Lower lobe of right lung (tissue), 2 donors: ENCODE measurements at regions not wholly inside any gene's neighbourhood (a gene's known extent, or its start where the extent isn't known, plus 50 kb on each side); places are given as distances from the start of the nearest gene placed in this dataset.

ENCODE experiments used
- ATAC-seq, 2 donors: fragments of 200-7000 bp; cut with Tn5 transposase; one replicate each; pipeline ENCODE4 v1.9.1; 2020 to 2022; ENCODE audit warnings: mild to moderate bottlenecking in 2 of 2, moderate library complexity in 2 of 2
- DNase-seq: peaks from one replicate; pipeline ENCODE4 v3.0.0-alpha.2; 2020
- H3K27ac ChIP-seq: fragments of 200-600 bp; one replicate; pipeline ENCODE4 v1.8.0; 2022
- H3K27me3 ChIP-seq: fragments of 200-600 bp; one replicate; pipeline ENCODE4 v1.8.0; 2022; ENCODE audit warnings: low read depth
- H3K36me3 ChIP-seq: fragments of 200-600 bp; one replicate; pipeline ENCODE4 v1.8.0; 2022; ENCODE audit warnings: mild to moderate bottlenecking
- H3K4me1 ChIP-seq: fragments of 200-600 bp; one replicate; pipeline ENCODE4 v1.8.0; 2022
- H3K4me3 ChIP-seq: fragments of 200-600 bp; one replicate; pipeline ENCODE4 v1.8.0; 2022; ENCODE audit warnings: mild to moderate bottlenecking
- H3K9me3 ChIP-seq: fragments of 200-600 bp; one replicate; pipeline ENCODE4 v1.8.0; 2022
- CTCF ChIP-seq: fragments of 200-600 bp; IDR thresholded peaks from one replicate; pipeline ENCODE4 v1.8.0; 2022; ENCODE audit warnings: antibody characterized with exemption, mild to moderate bottlenecking
- intact Hi-C: fragments of 100-400 bp; cut with DNase I; formaldehyde crosslinking; loops from one replicate; pipeline ENCODE4 v1.11.0; 2022
- donor health status: DM: no; HTN: yes; CAD: no; lungs with severe emphysema.

DNA sequence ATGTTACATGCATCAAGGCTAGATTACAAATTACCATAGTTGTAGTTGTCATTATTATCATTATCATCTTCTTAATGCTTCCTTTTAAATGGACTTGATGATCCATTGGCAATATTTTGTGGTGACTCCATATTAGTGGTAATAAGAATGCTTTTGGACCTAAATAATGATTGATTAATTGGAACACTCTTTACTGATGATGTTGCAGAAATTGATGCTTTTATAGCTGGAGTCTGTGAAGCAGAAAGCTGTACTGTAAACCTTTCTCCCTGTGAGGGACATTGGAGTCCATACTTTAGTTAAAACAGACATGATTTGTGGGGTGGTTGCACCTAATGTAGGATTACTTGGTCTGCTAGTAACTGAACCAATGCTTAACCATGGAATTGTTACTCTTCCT, 190.4 kb downstream of the ATXN7L3B start:
- no peaks in the 10 kb centered on the region for H3K27me3 ChIP-seq
- intact Hi-C loops = no loop called here

GRCh38 chr12:74732164-74732784, 194.6 kb downstream of the ATXN7L3B start:
- no peak overlapping the region for H3K27ac ChIP-seq
- ATAC-seq (no peak), DNase-seq (no peak)
- no peaks in the 10 kb centered on the region for H3K4me1 ChIP-seq
- no peak overlapping the region for H3K4me3 ChIP-seq
- no peaks in the 10 kb centered on the region for H3K36me3 ChIP-seq
- intact Hi-C loops = no loop called here
- no peaks in the 10 kb centered on the region for H3K9me3 ChIP-seq
- TF ChIP-seq CTCF = no peak
- H3K27me3 ChIP-seq = no peaks in the 10 kb centered on the region

More for the DNA sequence above, 190.4 kb downstream of the ATXN7L3B start:
- no peaks in the 10 kb centered on the region for H3K4me1 ChIP-seq
- no peak overlapping the region for H3K27ac ChIP-seq
- H3K4me3 ChIP-seq = no peak overlapping the region
- no peaks in the 10 kb centered on the region for H3K9me3 ChIP-seq
- no peak for ATAC-seq
- TF ChIP-seq CTCF = no peak
- H3K36me3 ChIP-seq = no peaks in the 10 kb centered on the region
- DNase-seq = no peak

- no peaks in the 10 kb centered on the region for H3K4me1 ChIP-seq
- H3K9me3 ChIP-seq = no peaks in the 10 kb centered on the region
- no peaks in the 10 kb centered on the region for H3K36me3 ChIP-seq
- H3K27me3 ChIP-seq = no peaks in the 10 kb centered on the region
- intact Hi-C loops = no loop called here
- DNase-seq (no peak), ATAC-seq (no peak)
- no peak overlapping the region for H3K27ac ChIP-seq
- TF ChIP-seq CTCF = no peak
- no peak overlapping the region for H3K4me3 ChIP-seq
Measured at GRCh38 chr12:74732826-74733225, 195.2 kb downstream of the ATXN7L3B start.

GRCh38 chr12:74741112-74741511, 203.5 kb downstream of the ATXN7L3B start:
- Histone ChIP-seq H3K36me3 (no peaks in the 10 kb centered on the region), H3K4me1 (no peaks in the 10 kb centered on the region), H3K27ac (no peak overlapping the region), H3K9me3 (no peaks in the 10 kb centered on the region), H3K4me3 (no peak overlapping the region), H3K27me3 (no peaks in the 10 kb centered on the region)
- no peak for TF ChIP-seq CTCF
- DNase-seq = no peak
- no peak for ATAC-seq
- intact Hi-C loops = no loop called here

GRCh38 chr12:74747305-74747704, 209.7 kb downstream of the ATXN7L3B start:
- intact Hi-C loops = no loop called here
- no peak for DNase-seq

More at GRCh38 chr12:74747305-74747704, 209.7 kb downstream of the ATXN7L3B start:
- Histone ChIP-seq H3K4me3 (no peak overlapping the region), H3K36me3 (no peaks in the 10 kb centered on the region), H3K4me1 (no peaks in the 10 kb centered on the region), H3K9me3 (no peaks in the 10 kb centered on the region), H3K27ac (no peak overlapping the region), H3K27me3 (no peaks in the 10 kb centered on the region)
- no peak for TF ChIP-seq CTCF
- no peak for ATAC-seq
